Neural cell (in vitro differentiated cells): ENCODE measurements at regions not wholly inside any gene's neighbourhood (a gene's known extent, or its start where the extent isn't known, plus 50 kb on each side); places are given as distances from the start of the nearest gene placed in this dataset.

Experiments
- H2AFZ ChIP-seq: fragments of 200-600, 300-800 bp; sonication (generic), shearing (Covaris generic); 2 replicates; pipeline ENCODE4 v1.6.0; 2014; ENCODE audit warnings: low read depth, mild to moderate bottlenecking, antibody characterized with exemption, low read length, moderate library complexity
- H3F3A ChIP-seq: fragments of 200-600 bp; shearing (Covaris generic); 2 replicates; pipeline ENCODE4 v1.6.1; 2016; ENCODE audit warnings: mild to moderate bottlenecking, moderate library complexity, mixed read lengths, antibody characterized with exemption, low read length; ENCODE audit not compliant: insufficient read depth, poor library complexity, severe bottlenecking
- H3K27ac ChIP-seq: fragments of 200-600, 300-800 bp; sonication (generic), shearing (Covaris generic); 2 replicates; pipeline ENCODE4 v1.5.1; 2014; ENCODE audit warnings: mild to moderate bottlenecking, low read length, moderate library complexity
- H3K27me3 ChIP-seq: fragments of 300-800, 200-600 bp; sonication (generic), shearing (Covaris generic); 2 replicates; pipeline ENCODE4 v1.6.0; 2014; ENCODE audit warnings: mild to moderate bottlenecking, low read depth, low read length, moderate library complexity; ENCODE audit not compliant: insufficient read depth
- H3K36me3 ChIP-seq: fragments of 300-800, 200-600 bp; sonication (generic), shearing (Covaris generic); 2 replicates; pipeline ENCODE4 v1.5.1; 2014; ENCODE audit warnings: mild to moderate bottlenecking, antibody characterized with exemption, low read length, moderate library complexity; ENCODE audit not compliant: insufficient read depth
- H3K4me2 ChIP-seq: fragments of 300-800, 200-600 bp; sonication (generic), shearing (Covaris generic); 2 replicates; pipeline ENCODE4 v1.6.0; 2014; ENCODE audit warnings: mild to moderate bottlenecking, low read length
- H3K4me3 ChIP-seq: fragments of 300-800, 200-600 bp; sonication (generic), shearing (Covaris generic); 2 replicates; pipeline ENCODE4 v1.5.1; 2014; ENCODE audit warnings: mild to moderate bottlenecking, low read length, moderate library complexity
- H3K79me2 ChIP-seq: fragments of 200-600 bp; shearing (Covaris generic); replicated peaks from 2 replicates; pipeline ENCODE4 v1.6.0; 2014; ENCODE audit warnings: mild to moderate bottlenecking, low read length, moderate library complexity; ENCODE audit not compliant: insufficient read depth
- H3K9ac ChIP-seq: fragments of 300-800, 200-600 bp; sonication (generic), shearing (Covaris generic); 2 replicates; pipeline ENCODE4 v1.6.1; 2016; ENCODE audit warnings: mild to moderate bottlenecking, low read length, mixed read lengths
- H3K9me2 ChIP-seq: fragments of 200-600 bp; shearing (Covaris generic); 2 replicates; pipeline ENCODE4 v1.6.1; 2016; ENCODE audit warnings: mild to moderate bottlenecking, low read length, mixed read lengths; ENCODE audit not compliant: insufficient read depth
- H3K9me3 ChIP-seq: fragments of 200-600, 300-800 bp; sonication (generic), shearing (Covaris generic); 2 replicates; pipeline ENCODE4 v1.6.1; 2016; ENCODE audit warnings: mild to moderate bottlenecking, mixed run types, low read length, moderate library complexity, mixed read lengths
- H4K20me1 ChIP-seq: fragments of 200-600 bp; shearing (Covaris generic); 2 replicates; pipeline ENCODE4 v1.6.1; 2016; ENCODE audit warnings: mild to moderate bottlenecking, mixed run types; ENCODE audit not compliant: insufficient read depth
- EP300 ChIP-seq: fragments of 450-650 bp; conservative IDR thresholded peaks from 2 replicates; pipeline ENCODE4 v1.6.1; 2014; ENCODE audit warnings: antibody characterized with exemption, mild to moderate bottlenecking, moderate library complexity; ENCODE audit not compliant: poor library complexity, severe bottlenecking
- EZH2 ChIP-seq: fragments of 200-600, 300-800 bp; shearing (Covaris generic), sonication (generic); IDR thresholded peaks from 2 replicates; pipeline ENCODE4 v1.6.1; 2014; ENCODE audit warnings: antibody characterized with exemption, low read length, borderline replicate concordance, mild to moderate bottlenecking; ENCODE audit not compliant: insufficient read depth, poor library complexity, severe bottlenecking
- MXI1 ChIP-seq: fragments of 450-650 bp; conservative IDR thresholded peaks from 2 replicates; pipeline ENCODE4 v1.6.1; 2014; ENCODE audit warnings: antibody characterized with exemption, mild to moderate bottlenecking; ENCODE audit not compliant: poor library complexity, severe bottlenecking
- POLR2AphosphoS5 ChIP-seq: IDR thresholded peaks from 2 replicates; pipeline ENCODE4 v1.6.1; 2012
- RAD21 ChIP-seq: fragments of 450-650 bp; conservative IDR thresholded peaks from 2 replicates; pipeline ENCODE4 v1.6.1; 2014; ENCODE audit warnings: antibody characterized with exemption, mild to moderate bottlenecking, moderate library complexity
- SMC3 ChIP-seq: fragments of 450-650 bp; conservative IDR thresholded peaks from 2 replicates; pipeline ENCODE4 v1.6.1; 2014; ENCODE audit warnings: antibody characterized with exemption, mild to moderate bottlenecking, moderate library complexity; ENCODE audit not compliant: poor library complexity
- TAF1 ChIP-seq: IDR thresholded peaks from 2 replicates; pipeline ENCODE4 v1.6.1; 2012; ENCODE audit warnings: low read depth
- TF ChIP-seq, protein P1 (sequence below): IDR thresholded peaks from 2 replicates; pipeline ENCODE4 v1.6.1; 2012; ENCODE audit warnings: borderline replicate concordance
- TF ChIP-seq, protein P2 (sequence below): fragments of 450-650 bp; IDR thresholded peaks from 2 replicates; pipeline ENCODE4 v1.5.1; 2014; ENCODE audit warnings: antibody characterized with exemption, mild to moderate bottlenecking, moderate library complexity; ENCODE audit not compliant: poor library complexity, severe bottlenecking

GRCh38 chr2:239555571-239555905 is 154.7 kb upstream of the HDAC4 start:
- H3K9ac ChIP-seq = no peak overlapping the region
- TF ChIP-seq SMC3 (no peak), TAF1 (no peak), EZH2 (no peak), MXI1 (no peak), POLR2AphosphoS5 (no peak), RAD21 (no peak)
- TF ChIP-seq, protein P1, sequence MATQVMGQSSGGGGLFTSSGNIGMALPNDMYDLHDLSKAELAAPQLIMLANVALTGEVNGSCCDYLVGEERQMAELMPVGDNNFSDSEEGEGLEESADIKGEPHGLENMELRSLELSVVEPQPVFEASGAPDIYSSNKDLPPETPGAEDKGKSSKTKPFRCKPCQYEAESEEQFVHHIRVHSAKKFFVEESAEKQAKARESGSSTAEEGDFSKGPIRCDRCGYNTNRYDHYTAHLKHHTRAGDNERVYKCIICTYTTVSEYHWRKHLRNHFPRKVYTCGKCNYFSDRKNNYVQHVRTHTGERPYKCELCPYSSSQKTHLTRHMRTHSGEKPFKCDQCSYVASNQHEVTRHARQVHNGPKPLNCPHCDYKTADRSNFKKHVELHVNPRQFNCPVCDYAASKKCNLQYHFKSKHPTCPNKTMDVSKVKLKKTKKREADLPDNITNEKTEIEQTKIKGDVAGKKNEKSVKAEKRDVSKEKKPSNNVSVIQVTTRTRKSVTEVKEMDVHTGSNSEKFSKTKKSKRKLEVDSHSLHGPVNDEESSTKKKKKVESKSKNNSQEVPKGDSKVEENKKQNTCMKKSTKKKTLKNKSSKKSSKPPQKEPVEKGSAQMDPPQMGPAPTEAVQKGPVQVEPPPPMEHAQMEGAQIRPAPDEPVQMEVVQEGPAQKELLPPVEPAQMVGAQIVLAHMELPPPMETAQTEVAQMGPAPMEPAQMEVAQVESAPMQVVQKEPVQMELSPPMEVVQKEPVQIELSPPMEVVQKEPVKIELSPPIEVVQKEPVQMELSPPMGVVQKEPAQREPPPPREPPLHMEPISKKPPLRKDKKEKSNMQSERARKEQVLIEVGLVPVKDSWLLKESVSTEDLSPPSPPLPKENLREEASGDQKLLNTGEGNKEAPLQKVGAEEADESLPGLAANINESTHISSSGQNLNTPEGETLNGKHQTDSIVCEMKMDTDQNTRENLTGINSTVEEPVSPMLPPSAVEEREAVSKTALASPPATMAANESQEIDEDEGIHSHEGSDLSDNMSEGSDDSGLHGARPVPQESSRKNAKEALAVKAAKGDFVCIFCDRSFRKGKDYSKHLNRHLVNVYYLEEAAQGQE = no peak
- TF ChIP-seq, protein P2, sequence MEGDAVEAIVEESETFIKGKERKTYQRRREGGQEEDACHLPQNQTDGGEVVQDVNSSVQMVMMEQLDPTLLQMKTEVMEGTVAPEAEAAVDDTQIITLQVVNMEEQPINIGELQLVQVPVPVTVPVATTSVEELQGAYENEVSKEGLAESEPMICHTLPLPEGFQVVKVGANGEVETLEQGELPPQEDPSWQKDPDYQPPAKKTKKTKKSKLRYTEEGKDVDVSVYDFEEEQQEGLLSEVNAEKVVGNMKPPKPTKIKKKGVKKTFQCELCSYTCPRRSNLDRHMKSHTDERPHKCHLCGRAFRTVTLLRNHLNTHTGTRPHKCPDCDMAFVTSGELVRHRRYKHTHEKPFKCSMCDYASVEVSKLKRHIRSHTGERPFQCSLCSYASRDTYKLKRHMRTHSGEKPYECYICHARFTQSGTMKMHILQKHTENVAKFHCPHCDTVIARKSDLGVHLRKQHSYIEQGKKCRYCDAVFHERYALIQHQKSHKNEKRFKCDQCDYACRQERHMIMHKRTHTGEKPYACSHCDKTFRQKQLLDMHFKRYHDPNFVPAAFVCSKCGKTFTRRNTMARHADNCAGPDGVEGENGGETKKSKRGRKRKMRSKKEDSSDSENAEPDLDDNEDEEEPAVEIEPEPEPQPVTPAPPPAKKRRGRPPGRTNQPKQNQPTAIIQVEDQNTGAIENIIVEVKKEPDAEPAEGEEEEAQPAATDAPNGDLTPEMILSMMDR = no peak
- H2AFZ ChIP-seq = no peak overlapping the region
- no peaks in the 10 kb centered on the region for H3K79me2 ChIP-seq
- no peaks in the 10 kb centered on the region for H3F3A ChIP-seq
- H3K4me3 ChIP-seq = no peak overlapping the region
- H3K9me2 ChIP-seq = no peaks in the 10 kb centered on the region
- no peak overlapping the region for H3K4me2 ChIP-seq
- no peaks in the 10 kb centered on the region for H3K9me3 ChIP-seq
- no peaks in the 10 kb centered on the region for H3K27me3 ChIP-seq
- no peak overlapping the region for H3K27ac ChIP-seq
- no peaks in the 10 kb centered on the region for H4K20me1 ChIP-seq
- H3K36me3 ChIP-seq = no peaks in the 10 kb centered on the region

- no peaks in the 10 kb centered on the region for H4K20me1 ChIP-seq
- no peaks in the 10 kb centered on the region for H3K9me3 ChIP-seq
- no peak overlapping the region for H3K27ac ChIP-seq
- H3K79me2 ChIP-seq = no peaks in the 10 kb centered on the region
- no peak overlapping the region for H3K4me3 ChIP-seq
- H3K4me2 ChIP-seq = no peak overlapping the region
- no peak overlapping the region for H2AFZ ChIP-seq
- H3K9ac ChIP-seq = no peak overlapping the region
- H3K9me2 ChIP-seq = no peaks in the 10 kb centered on the region
- no peaks in the 10 kb centered on the region for H3K36me3 ChIP-seq
- no peak for TF ChIP-seq EP300
- no peak for TF ChIP-seq TAF1
- no peak for TF ChIP-seq POLR2AphosphoS5
- no peak for TF ChIP-seq MXI1
- no peak for TF ChIP-seq RAD21
- H3F3A ChIP-seq = no peaks in the 10 kb centered on the region
- H3K27me3 ChIP-seq = no peaks in the 10 kb centered on the region
These were observed 154.1 kb upstream of the HDAC4 start for GRCh38 chr2:239554766-239555570.
